ENCODE measurements at regions not wholly inside any gene's neighbourhood (a gene's known extent, or its start where the extent isn't known, plus 50 kb on each side); places are given as distances from the start of the nearest gene placed in this dataset.

GRCh38 chr4:27387711-27388110 is 527.1 kb downstream of the STIM2 start:
- no peaks in the 10 kb centered on the region for H3K9me3 ChIP-seq
- TF ChIP-seq REST (IDR thresholded peaks at IDR 0.05) (no peak), EP300 (IDR thresholded peaks at IDR 0.05) (no peak), SMC3 (IDR thresholded peaks at IDR 0.05) (no peak), MAZ (IDR thresholded peaks at IDR 0.05; ENCODE audit: borderline replicate concordance, low read depth, low read length) (no peak), BHLHE40 (IDR thresholded peaks at IDR 0.05; ENCODE audit: low read depth, low read length) (no peak), PHF8 (IDR thresholded peaks at IDR 0.05; ENCODE audit: borderline replicate concordance, low read depth) (no peak), MAX (IDR thresholded peaks at IDR 0.05) (no peak), CHD2 (IDR thresholded peaks at IDR 0.05; ENCODE audit: low read length, partially characterized antibody) (no peak), ZFP36 (IDR thresholded peaks at IDR 0.05; ENCODE audit: borderline replicate concordance, partially characterized antibody) (no peak), RNF2 (IDR thresholded peaks at IDR 0.05; ENCODE audit: borderline replicate concordance, low read depth) (no peak), CEBPB (IDR thresholded peaks at IDR 0.05) (no peak), EHMT2 (IDR thresholded peaks at IDR 0.05; ENCODE audit: low read depth) (no peak), FOSL2 (IDR thresholded peaks at IDR 0.05) (no peak), FOSL2 (CRISPR knock-in tag; IDR thresholded peaks at IDR 0.05) (no peak), RAD21 (conservative IDR thresholded peaks at IDR 0.05 in 1 of 2, IDR thresholded peaks at IDR 0.05 in 1 of 2) (no peak), JUN (IDR thresholded peaks at IDR 0.05) (no peak), POLR2AphosphoS2 (conservative IDR thresholded peaks at IDR 0.05; ENCODE audit: low read length) (no peak)
- ATAC-seq = no peak
- 0% methylated on average over 1 of the region's 1 CpG for WGBS (ENCODE audit: missing lambda C conversion rate)
- no peaks in the 10 kb centered on the region for H3K4me1 ChIP-seq
- no peak overlapping the region for H3K27ac ChIP-seq
- DNase-seq (ENCODE audit: low read depth in 1 of 2, low spot score in 1 of 2) = no peak
- H3K4me3 ChIP-seq = no peak overlapping the region
- no peak overlapping the region for H3K4me2 ChIP-seq
- CTCF ChIA-PET = no interaction called here
- POLR2A ChIA-PET = no interaction called here
- FAIRE-seq = no peak

- POLR2A ChIA-PET = no interaction called here
- ATAC-seq = no peak
- WGBS (ENCODE audit: missing lambda C conversion rate) = 0% methylated on average over 1 of the region's 1 CpG
- CTCF ChIA-PET = no interaction called here
- no peak for FAIRE-seq
- Histone ChIP-seq H3K4me2 (no peak overlapping the region), H3K27ac (no peak overlapping the region), H3K4me1 (no peaks in the 10 kb centered on the region), H3K9me3 (no peaks in the 10 kb centered on the region), H3K4me3 (no peak overlapping the region)
- TF ChIP-seq PHF8 (IDR thresholded peaks at IDR 0.05; ENCODE audit: borderline replicate concordance, low read depth) = no peak
- no peak for TF ChIP-seq GATA3 (IDR thresholded peaks at IDR 0.05; ENCODE audit: borderline replicate concordance)
- TF ChIP-seq FOSB (CRISPR knock-in tag; IDR thresholded peaks at IDR 0.05) = no peak
- no peak for TF ChIP-seq MAFK (IDR thresholded peaks at IDR 0.05; ENCODE audit: partially characterized antibody)
- DNase-seq (ENCODE audit: low read depth in 1 of 2, low spot score in 1 of 2) = no peak
Measured at GRCh38 chr4:27397886-27398285, 537.2 kb downstream of the STIM2 start.

- Histone ChIP-seq H3K4me3 (no peak overlapping the region), H3K27ac (no peak overlapping the region), H3K4me2 (no peak overlapping the region), H3K4me1 (no peaks in the 10 kb centered on the region), H3K9me3 (no peaks in the 10 kb centered on the region)
- CTCF ChIA-PET = no interaction called here
- DNase-seq (ENCODE audit: low read depth in 1 of 2, low spot score in 1 of 2) (no peak), FAIRE-seq (no peak), ATAC-seq (no peak)
- no peak for TF ChIP-seq HOXB13 (CRISPR knock-in tag; IDR thresholded peaks at IDR 0.05; ENCODE audit: low read depth)
- TF ChIP-seq MAX (IDR thresholded peaks at IDR 0.05) = no peak
- POLR2A ChIA-PET = no interaction called here
- 34% methylated on average over 7 of the region's 7 CpGs for WGBS (ENCODE audit: missing lambda C conversion rate)
Measured at GRCh38 chr4:27398631-27399310, 538.1 kb downstream of the STIM2 start.
